ENCODE measurements at regions not wholly inside any gene's neighbourhood (a gene's known extent, or its start where the extent isn't known, plus 50 kb on each side); places are given as distances from the start of the nearest gene placed in this dataset.

GRCh38 chr1:228811712-228812305 lies 76.5 kb downstream of the RHOU start:
- DNase-seq (ENCODE audit: insufficient read length, low spot score): no peak
- TF ChIP-seq, protein P1, sequence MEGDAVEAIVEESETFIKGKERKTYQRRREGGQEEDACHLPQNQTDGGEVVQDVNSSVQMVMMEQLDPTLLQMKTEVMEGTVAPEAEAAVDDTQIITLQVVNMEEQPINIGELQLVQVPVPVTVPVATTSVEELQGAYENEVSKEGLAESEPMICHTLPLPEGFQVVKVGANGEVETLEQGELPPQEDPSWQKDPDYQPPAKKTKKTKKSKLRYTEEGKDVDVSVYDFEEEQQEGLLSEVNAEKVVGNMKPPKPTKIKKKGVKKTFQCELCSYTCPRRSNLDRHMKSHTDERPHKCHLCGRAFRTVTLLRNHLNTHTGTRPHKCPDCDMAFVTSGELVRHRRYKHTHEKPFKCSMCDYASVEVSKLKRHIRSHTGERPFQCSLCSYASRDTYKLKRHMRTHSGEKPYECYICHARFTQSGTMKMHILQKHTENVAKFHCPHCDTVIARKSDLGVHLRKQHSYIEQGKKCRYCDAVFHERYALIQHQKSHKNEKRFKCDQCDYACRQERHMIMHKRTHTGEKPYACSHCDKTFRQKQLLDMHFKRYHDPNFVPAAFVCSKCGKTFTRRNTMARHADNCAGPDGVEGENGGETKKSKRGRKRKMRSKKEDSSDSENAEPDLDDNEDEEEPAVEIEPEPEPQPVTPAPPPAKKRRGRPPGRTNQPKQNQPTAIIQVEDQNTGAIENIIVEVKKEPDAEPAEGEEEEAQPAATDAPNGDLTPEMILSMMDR (IDR thresholded peaks at IDR 0.05; ENCODE audit: insufficient read depth, missing control alignments): no peak
- FAIRE-seq: no peak

DNA sequence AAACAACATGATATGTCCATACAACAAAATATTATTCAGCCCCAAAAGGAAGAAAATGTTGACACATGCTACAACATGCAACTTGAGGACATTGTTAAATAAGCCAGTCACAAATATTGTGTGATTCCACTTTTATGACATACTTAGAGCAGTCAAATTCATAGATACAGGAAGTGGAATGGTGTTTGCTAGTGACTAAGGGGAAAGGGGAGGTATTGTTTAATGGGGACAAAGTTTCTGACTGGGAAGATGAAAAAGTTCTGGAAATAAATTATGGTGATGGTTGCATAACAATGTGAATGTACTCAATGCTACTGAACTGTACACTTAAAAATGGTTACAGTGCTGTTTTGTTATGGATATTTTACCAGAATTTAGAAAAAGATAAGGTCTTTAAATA lies 77.7 kb downstream of the RHOU start:
- FAIRE-seq (peak; percentile 64), DNase-seq (ENCODE audit: insufficient read length, low spot score) (no peak)
- TF ChIP-seq, protein P1 (IDR thresholded peaks at IDR 0.05; ENCODE audit: insufficient read depth, missing control alignments): no peak

GRCh38 chr1:228814176-228814575 lies 78.9 kb downstream of the RHOU start:
- TF ChIP-seq, protein P1 (IDR thresholded peaks at IDR 0.05; ENCODE audit: insufficient read depth, missing control alignments): no peak
- DNase-seq (ENCODE audit: insufficient read length, low spot score) (no peak), FAIRE-seq (no peak)

- TF ChIP-seq, protein P1 (IDR thresholded peaks at IDR 0.05; ENCODE audit: insufficient read depth, missing control alignments): no peak
- no peak for DNase-seq (ENCODE audit: insufficient read length, low spot score)
- FAIRE-seq: no peak
These were observed 83.0 kb downstream of the RHOU start for GRCh38 chr1:228818296-228818695.

- TF ChIP-seq, protein P1 (IDR thresholded peaks at IDR 0.05; ENCODE audit: insufficient read depth, missing control alignments): no peak
- FAIRE-seq: no peak
These were observed 83.8 kb downstream of the RHOU start for GRCh38 chr1:228818928-228819630.

GRCh38 chr1:228821252-228821651 lies 86.0 kb downstream of the RHOU start:
- no peak for FAIRE-seq
- TF ChIP-seq, protein P1 (IDR thresholded peaks at IDR 0.05; ENCODE audit: insufficient read depth, missing control alignments): no peak

More at GRCh38 chr1:228818928-228819630, 83.8 kb downstream of the RHOU start:
- DNase-seq (ENCODE audit: insufficient read length, low spot score): no peak

GRCh38 chr1:228823200-228823599 lies 87.9 kb downstream of the RHOU start:
- DNase-seq (ENCODE audit: insufficient read length, low spot score) (no peak), FAIRE-seq (no peak)
- TF ChIP-seq, protein P1 (IDR thresholded peaks at IDR 0.05; ENCODE audit: insufficient read depth, missing control alignments): no peak

More at GRCh38 chr1:228821252-228821651, 86.0 kb downstream of the RHOU start:
- no peak for DNase-seq (ENCODE audit: insufficient read length, low spot score)
